Mesendoderm (in vitro differentiated cells): ENCODE measurements at regions not wholly inside any gene's neighbourhood (a gene's known extent, or its start where the extent isn't known, plus 50 kb on each side); places are given as distances from the start of the nearest gene placed in this dataset.

ENCODE experiments used
- DNase-seq: peaks from one replicate; pipeline ENCODE4 v3.0.0; 2013
- H2AK5ac ChIP-seq: 2 replicates; pipeline ENCODE4 v1.6.1; 2013; ENCODE audit warnings: low read length, inconsistent platforms
- H2BK120ac ChIP-seq: 2 replicates; pipeline ENCODE4 v1.6.1; 2013; ENCODE audit warnings: low read depth, mild to moderate bottlenecking, low read length, moderate library complexity, mixed read lengths
- H2BK15ac ChIP-seq: replicated peaks from 2 replicates; pipeline ENCODE4 v1.6.1; 2013; ENCODE audit warnings: low read depth, mild to moderate bottlenecking, moderate library complexity
- H2BK5ac ChIP-seq: 2 replicates; pipeline ENCODE4 v1.6.1; 2013; ENCODE audit warnings: low read length, inconsistent platforms
- H3K18ac ChIP-seq: 2 replicates; pipeline ENCODE4 v1.6.1; 2013; ENCODE audit warnings: mild to moderate bottlenecking, low read length, mixed read lengths
- H3K23ac ChIP-seq: one replicate; pipeline ENCODE4 v1.6.1; 2013; ENCODE audit warnings: low read length
- H3K27ac ChIP-seq: 2 replicates; pipeline ENCODE4 v1.5.1; 2013; ENCODE audit warnings: low read depth, mild to moderate bottlenecking, inconsistent platforms, low read length, moderate library complexity
- H3K27me3 ChIP-seq: 2 replicates; pipeline ENCODE4 v1.6.1; 2013; ENCODE audit warnings: low read length, control low read depth, mild to moderate bottlenecking, inconsistent platforms; ENCODE audit not compliant: insufficient read depth, poor library complexity
- H3K36me3 ChIP-seq: 2 replicates; pipeline ENCODE4 v1.6.1; 2013; ENCODE audit warnings: low read length, inconsistent platforms; ENCODE audit not compliant: control insufficient read depth, insufficient read depth
- H3K4ac ChIP-seq: one replicate; pipeline ENCODE4 v1.6.1; 2013; ENCODE audit warnings: low read depth, mild to moderate bottlenecking, low read length, moderate library complexity
- H3K4me1 ChIP-seq: 2 replicates; pipeline ENCODE4 v1.6.1; 2013; ENCODE audit warnings: low read depth, low read length, inconsistent platforms; ENCODE audit not compliant: control insufficient read depth
- H3K4me2 ChIP-seq: 2 replicates; pipeline ENCODE4 v1.6.1; 2013; ENCODE audit warnings: low read length
- H3K4me3 ChIP-seq: 2 replicates; pipeline ENCODE4 v1.5.1; 2013; ENCODE audit warnings: mild to moderate bottlenecking, low read length
- H3K56ac ChIP-seq: one replicate; pipeline ENCODE4 v1.6.1; 2013; ENCODE audit warnings: low read length
- H3K79me1 ChIP-seq: 2 replicates; pipeline ENCODE4 v1.6.1; 2013; ENCODE audit warnings: low read length, inconsistent platforms
- H3K79me2 ChIP-seq: 2 replicates; pipeline ENCODE4 v1.6.1; 2013; ENCODE audit warnings: mild to moderate bottlenecking, low read length; ENCODE audit not compliant: control insufficient read depth, insufficient read depth
- H3K9ac ChIP-seq: 2 replicates; pipeline ENCODE4 v1.6.1; 2013; ENCODE audit warnings: low read length, inconsistent platforms
- H4K5ac ChIP-seq: one replicate; pipeline ENCODE4 v1.6.1; 2013; ENCODE audit warnings: low read length
- H4K8ac ChIP-seq: one replicate; pipeline ENCODE4 v1.6.1; 2013; ENCODE audit warnings: low read depth, mild to moderate bottlenecking, control low read depth, low read length, moderate library complexity
- WGBS: extraction: QIAGEN DNeasy Blood & Tissue Kit; methylation state at CpG from one replicate; pipeline ENCODE4 v1.1.7; 2013; ENCODE audit warnings: low lambda C conversion rate, missing lambda C conversion rate; ENCODE audit not compliant: insufficient coverage; ENCODE audit errors: extremely low coverage; 5-methylcytosine and 5-hydroxymethylcytosine counted together

DNA sequence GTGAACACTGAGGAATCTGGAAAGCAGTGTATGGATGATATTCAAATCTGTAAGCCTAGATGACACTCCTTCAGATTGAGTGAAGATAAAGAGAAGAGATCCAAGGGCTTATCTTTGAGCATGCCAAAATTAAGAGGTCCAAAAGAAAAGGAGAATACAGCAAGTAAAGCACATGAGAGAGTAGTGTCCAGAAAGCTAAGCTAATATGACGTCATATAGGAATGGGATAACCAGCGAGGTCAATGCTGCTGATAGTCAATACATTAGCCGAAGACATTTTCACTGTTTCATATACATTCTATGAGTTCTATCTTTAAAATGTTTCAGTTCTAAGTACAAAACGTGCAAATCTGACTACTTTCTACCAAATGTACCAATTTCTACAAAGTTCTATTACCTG, 975.8 kb downstream of the TLE4 start:
- Histone ChIP-seq H4K5ac (no peak overlapping the region), H3K36me3 (no peaks in the 10 kb centered on the region), H2BK120ac (no peak overlapping the region), H3K27ac (no peak overlapping the region), H3K4me2 (no peak overlapping the region), H2AK5ac (no peak overlapping the region), H2BK15ac (no peak overlapping the region), H3K9ac (no peak overlapping the region), H3K79me2 (no peaks in the 10 kb centered on the region), H3K79me1 (no peaks in the 10 kb centered on the region), H3K18ac (no peak overlapping the region), H3K4me3 (no peak overlapping the region), H3K23ac (no peak overlapping the region), H3K27me3 (no peaks in the 10 kb centered on the region), H3K56ac (no peak overlapping the region), H3K4me1 (no peaks in the 10 kb centered on the region), H4K8ac (no peak overlapping the region), H2BK5ac (no peak overlapping the region), H3K4ac (no peak overlapping the region)
- no peak for DNase-seq
- no CpG with 5 or more reads among the region's 4 CpGs for WGBS

DNA sequence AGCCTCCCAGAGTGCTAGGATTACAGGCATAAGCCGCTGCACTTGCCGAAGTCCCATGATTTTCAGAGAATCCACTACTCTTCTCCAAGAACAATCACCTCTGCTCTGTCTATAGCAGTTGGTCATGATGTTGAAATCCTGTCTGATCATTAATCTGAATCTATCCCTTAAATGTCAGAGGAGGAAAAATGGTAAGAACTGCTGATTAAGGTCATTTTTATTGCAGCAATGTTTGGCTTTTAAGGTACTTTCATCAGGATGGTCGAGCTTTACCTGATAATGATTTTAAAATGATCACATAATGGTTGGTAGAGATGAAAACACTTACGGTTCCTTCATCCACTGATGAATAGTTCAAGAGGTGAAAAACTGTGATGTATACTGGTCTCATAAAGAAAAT, 968.6 kb downstream of the TLE4 start:
- Histone ChIP-seq H2BK5ac (no peak overlapping the region), H3K4ac (no peak overlapping the region), H4K8ac (no peak overlapping the region), H3K4me2 (no peak overlapping the region), H3K36me3 (no peaks in the 10 kb centered on the region), H4K5ac (no peak overlapping the region), H3K27me3 (no peaks in the 10 kb centered on the region), H2BK120ac (no peak overlapping the region), H3K18ac (no peak overlapping the region), H3K79me1 (no peaks in the 10 kb centered on the region), H3K4me3 (no peak overlapping the region), H3K9ac (no peak overlapping the region), H2AK5ac (no peak overlapping the region), H3K79me2 (no peaks in the 10 kb centered on the region), H2BK15ac (no peak overlapping the region), H3K27ac (no peak overlapping the region), H3K56ac (no peak overlapping the region), H3K23ac (no peak overlapping the region), H3K4me1 (no peaks in the 10 kb centered on the region)
- DNase-seq = no peak
- WGBS = no CpG with 5 or more reads among the region's 4 CpGs

GRCh38 chr9:80538976-80539375, 967.2 kb downstream of the TLE4 start:
- H3K36me3 ChIP-seq = no peaks in the 10 kb centered on the region
- no CpG with 5 or more reads among the region's 1 CpG for WGBS
- no peak overlapping the region for H2AK5ac ChIP-seq
- H4K5ac ChIP-seq = no peak overlapping the region
- H3K4me1 ChIP-seq = no peaks in the 10 kb centered on the region
- no peak overlapping the region for H3K27ac ChIP-seq
- H3K79me2 ChIP-seq = no peaks in the 10 kb centered on the region
- H3K18ac ChIP-seq = no peak overlapping the region
- no peak overlapping the region for H2BK120ac ChIP-seq
- H2BK15ac ChIP-seq = no peak overlapping the region
- H3K23ac ChIP-seq = no peak overlapping the region
- no peak overlapping the region for H2BK5ac ChIP-seq
- H3K4me2 ChIP-seq = no peak overlapping the region
- no peaks in the 10 kb centered on the region for H3K79me1 ChIP-seq
- no peaks in the 10 kb centered on the region for H3K27me3 ChIP-seq
- no peak for DNase-seq
- no peak overlapping the region for H4K8ac ChIP-seq
- no peak overlapping the region for H3K56ac ChIP-seq
- no peak overlapping the region for H3K4me3 ChIP-seq
- no peak overlapping the region for H3K9ac ChIP-seq
- H3K4ac ChIP-seq = no peak overlapping the region

GRCh38 chr9:80522465-80522864, 950.7 kb downstream of the TLE4 start:
- no peaks in the 10 kb centered on the region for H3K79me1 ChIP-seq
- no CpG with 5 or more reads among the region's 3 CpGs for WGBS
- H3K23ac ChIP-seq = no peak overlapping the region
- no peaks in the 10 kb centered on the region for H3K27me3 ChIP-seq
- no peak overlapping the region for H3K27ac ChIP-seq
- H4K5ac ChIP-seq = no peak overlapping the region
- H3K4ac ChIP-seq = no peak overlapping the region
- no peak overlapping the region for H2BK5ac ChIP-seq
- no peak overlapping the region for H3K4me2 ChIP-seq
- no peaks in the 10 kb centered on the region for H3K79me2 ChIP-seq
- H3K18ac ChIP-seq = no peak overlapping the region
- no peak overlapping the region for H2BK120ac ChIP-seq
- no peaks in the 10 kb centered on the region for H3K4me1 ChIP-seq
- no peak overlapping the region for H3K4me3 ChIP-seq
- H3K56ac ChIP-seq = no peak overlapping the region
- no peak overlapping the region for H4K8ac ChIP-seq
- no peak overlapping the region for H2AK5ac ChIP-seq
- no peaks in the 10 kb centered on the region for H3K36me3 ChIP-seq
- no peak overlapping the region for H3K9ac ChIP-seq
- H2BK15ac ChIP-seq = no peak overlapping the region
- no peak for DNase-seq

DNA sequence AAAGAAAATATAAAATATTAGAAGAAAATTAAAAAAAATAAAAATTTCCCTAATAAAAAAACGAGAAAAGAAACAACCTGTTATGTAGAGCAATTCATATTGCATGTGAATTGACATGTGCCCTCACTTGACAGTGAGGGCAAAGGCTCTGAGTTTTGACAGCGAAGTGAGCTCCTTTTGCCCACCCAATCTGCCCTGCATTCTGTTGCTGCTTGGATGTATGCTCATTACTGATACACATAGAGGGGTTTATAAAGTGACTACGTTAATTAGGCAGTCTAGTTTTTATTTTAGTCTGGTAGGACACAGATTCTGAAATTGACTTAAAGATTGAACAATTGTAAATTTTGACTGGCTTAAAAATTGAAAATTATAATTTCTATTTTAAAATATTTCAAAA, 949.4 kb downstream of the TLE4 start:
- Histone ChIP-seq H3K27me3 (no peaks in the 10 kb centered on the region), H3K27ac (no peak overlapping the region), H3K79me2 (no peaks in the 10 kb centered on the region), H3K4ac (no peak overlapping the region), H3K36me3 (no peaks in the 10 kb centered on the region), H3K4me2 (no peak overlapping the region), H3K9ac (no peak overlapping the region), H3K56ac (no peak overlapping the region), H3K23ac (no peak overlapping the region), H3K18ac (no peak overlapping the region), H2BK5ac (no peak overlapping the region), H4K5ac (no peak overlapping the region), H2AK5ac (no peak overlapping the region), H3K79me1 (no peaks in the 10 kb centered on the region), H2BK15ac (no peak overlapping the region), H3K4me1 (no peaks in the 10 kb centered on the region), H3K4me3 (no peak overlapping the region), H4K8ac (no peak overlapping the region), H2BK120ac (no peak overlapping the region)
- WGBS = no CpG with 5 or more reads among the region's 3 CpGs
- DNase-seq = no peak

DNA sequence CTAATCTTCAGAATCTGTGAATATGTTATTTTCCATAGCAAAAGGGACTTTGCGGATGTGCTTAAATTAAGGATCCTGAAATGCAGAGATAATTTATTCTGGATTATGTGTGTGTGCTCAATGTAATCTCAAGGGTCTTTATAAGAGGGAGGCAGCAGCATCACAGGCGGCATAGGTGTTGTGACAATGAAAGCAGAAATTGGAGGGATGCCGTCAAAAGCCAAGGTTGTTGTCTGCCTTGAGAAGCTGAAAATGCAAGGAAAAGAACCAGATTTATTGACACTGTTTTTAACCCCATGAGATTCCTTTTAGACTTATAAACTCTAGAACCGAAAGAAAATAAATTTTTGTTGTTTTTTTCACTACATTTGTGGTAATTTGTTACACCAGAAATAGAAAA, 948.5 kb downstream of the TLE4 start:
- H3K9ac ChIP-seq = no peak overlapping the region
- H3K4me1 ChIP-seq = no peaks in the 10 kb centered on the region
- WGBS = no CpG with 5 or more reads among the region's 4 CpGs
- H3K56ac ChIP-seq = no peak overlapping the region
- no peak overlapping the region for H2AK5ac ChIP-seq
- no peak overlapping the region for H2BK5ac ChIP-seq
- H3K4ac ChIP-seq = no peak overlapping the region
- H3K23ac ChIP-seq = no peak overlapping the region
- H3K27ac ChIP-seq = no peak overlapping the region
- H3K79me2 ChIP-seq = no peaks in the 10 kb centered on the region
- H2BK15ac ChIP-seq = no peak overlapping the region
- no peak overlapping the region for H4K5ac ChIP-seq
- no peaks in the 10 kb centered on the region for H3K36me3 ChIP-seq
- no peak overlapping the region for H3K4me3 ChIP-seq
- no peaks in the 10 kb centered on the region for H3K79me1 ChIP-seq
- no peak overlapping the region for H4K8ac ChIP-seq
- no peak overlapping the region for H2BK120ac ChIP-seq
- DNase-seq = no peak
- no peak overlapping the region for H3K18ac ChIP-seq
- H3K27me3 ChIP-seq = no peaks in the 10 kb centered on the region
- H3K4me2 ChIP-seq = no peak overlapping the region
